Brain microvascular endothelial cell (primary cell): ENCODE measurements at regions not wholly inside any gene's neighbourhood (a gene's known extent, or its start where the extent isn't known, plus 50 kb on each side); places are given as distances from the start of the nearest gene placed in this dataset.
"Not testable (repeated sequence)": the region's sequence is repeated elsewhere in the genome, so short reads cannot be mapped to it uniquely, and the experiment has no call there.

Experiments used
- DNase-seq: peaks from one replicate; pipeline ENCODE4 v3.0.0-alpha.2; 2020
- H3K27ac ChIP-seq: fragments of 250-450 bp; sonication (Bioruptor Pico); 2 replicates; pipeline ENCODE4 v1.5.1; 2020; ENCODE audit warnings: mild to moderate bottlenecking, moderate library complexity
- H3K27me3 ChIP-seq: fragments of 250-450 bp; sonication (Bioruptor Pico); replicated peaks from 2 replicates; pipeline ENCODE4 v1.5.1; 2020; ENCODE audit warnings: mild to moderate bottlenecking
- H3K36me3 ChIP-seq: fragments of 250-450 bp; sonication (Bioruptor Pico); replicated peaks from 2 replicates; pipeline ENCODE4 v1.5.1; 2020; ENCODE audit warnings: mild to moderate bottlenecking
- H3K4me3 ChIP-seq: 2 replicates; pipeline ENCODE4 v1.5.1; 2011; ENCODE audit warnings: low read depth, mild to moderate bottlenecking, control low read depth, low read length, moderate library complexity
- in situ Hi-C: cut with HindIII; loops from 2 replicates; pipeline ENCODE4 v1.10.0; 2017; ENCODE audit warnings: low sequenced_read_pairs, low pct_ligation_motif_present

DNA sequence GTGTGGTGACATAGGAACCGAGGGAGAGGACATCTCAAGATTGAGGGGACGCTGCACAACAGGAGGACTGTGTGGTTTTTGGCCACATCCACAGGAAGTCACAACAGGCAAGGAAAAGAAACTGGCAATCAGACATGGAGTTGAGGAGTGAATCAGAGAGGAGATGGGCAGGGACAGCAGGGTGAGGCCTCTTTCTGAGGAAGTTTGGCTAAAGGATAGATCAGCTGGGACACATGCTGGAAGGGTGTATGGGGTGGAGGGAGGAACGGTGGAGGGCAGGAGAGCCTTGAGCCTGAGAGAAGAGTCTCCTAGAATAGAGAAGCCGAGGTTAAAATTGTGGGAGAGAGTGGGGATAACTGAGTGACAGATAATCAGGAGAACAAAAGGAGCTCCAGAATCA, 75.1 kb upstream of the CIDEA start:
- H3K27ac ChIP-seq, H3K4me3 ChIP-seq, DNase-seq, H3K27me3 ChIP-seq, in situ Hi-C loops, H3K36me3 ChIP-seq: not testable (repeated sequence)

DNA sequence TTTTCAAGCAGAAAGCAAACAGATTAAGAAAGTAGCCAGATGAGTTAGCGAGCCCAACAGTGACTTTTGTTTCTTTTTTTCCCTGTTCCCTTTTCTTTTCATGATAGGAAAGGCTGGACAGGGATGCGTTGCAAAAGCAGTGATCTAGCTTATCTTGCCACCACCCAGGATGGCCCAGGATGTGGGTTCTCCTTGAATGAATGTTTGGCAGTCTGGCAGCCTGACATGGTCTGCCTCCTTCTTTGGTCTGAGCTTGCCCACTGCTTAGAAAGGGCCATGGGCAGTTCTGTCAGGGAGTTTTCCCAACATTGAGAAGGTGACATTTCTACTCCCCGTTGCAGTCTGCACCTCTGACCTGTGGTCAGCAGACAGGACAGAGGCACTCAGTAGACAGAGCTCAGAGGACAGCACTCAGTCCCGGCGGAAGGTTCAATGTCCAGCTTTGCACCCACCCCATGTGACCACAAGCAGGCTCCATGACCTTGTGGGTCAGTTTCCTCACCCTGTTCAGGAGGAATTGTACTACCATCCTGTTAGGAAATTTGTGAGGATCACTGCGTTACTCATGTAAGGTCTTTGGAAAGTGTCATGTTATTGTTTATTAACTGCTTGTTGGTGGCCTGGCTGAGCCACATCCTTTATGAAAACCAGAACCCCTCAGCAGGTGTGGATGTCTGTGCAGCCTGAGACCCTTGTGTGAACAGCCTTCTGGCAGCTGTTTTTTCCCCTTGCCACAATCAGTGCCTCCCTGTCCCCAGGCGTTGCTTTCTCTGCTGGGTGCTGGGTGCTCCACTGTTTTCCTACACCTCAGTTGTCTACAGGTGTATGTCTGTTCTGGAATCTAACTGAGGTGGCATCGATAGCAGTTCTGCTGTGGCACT, 74.2 kb upstream of the CIDEA start:
- DNase-seq, H3K4me3 ChIP-seq, H3K27ac ChIP-seq, H3K36me3 ChIP-seq, H3K27me3 ChIP-seq, in situ Hi-C loops: not testable (repeated sequence)

DNA sequence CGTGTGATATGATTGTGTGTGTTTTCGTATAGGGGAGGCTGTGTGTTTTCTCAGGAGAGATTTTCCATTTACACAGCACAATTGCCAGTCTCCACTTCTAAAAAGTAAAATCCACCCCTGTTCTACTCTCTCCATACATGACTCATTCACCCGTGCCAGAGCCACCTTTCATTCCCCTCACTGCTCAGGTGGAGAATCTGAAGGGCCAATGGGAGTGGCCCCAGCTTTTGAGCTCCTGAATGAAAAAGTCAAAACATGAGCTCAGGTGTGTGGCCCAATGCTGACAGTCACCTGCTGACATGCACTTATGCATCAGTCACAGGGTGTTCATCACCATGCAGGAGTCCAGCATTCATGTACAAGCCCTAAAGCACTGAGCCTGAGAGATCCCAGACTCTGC, 55.4 kb upstream of the CIDEA start:
- DNase-seq, in situ Hi-C loops: not testable (repeated sequence)

DNA sequence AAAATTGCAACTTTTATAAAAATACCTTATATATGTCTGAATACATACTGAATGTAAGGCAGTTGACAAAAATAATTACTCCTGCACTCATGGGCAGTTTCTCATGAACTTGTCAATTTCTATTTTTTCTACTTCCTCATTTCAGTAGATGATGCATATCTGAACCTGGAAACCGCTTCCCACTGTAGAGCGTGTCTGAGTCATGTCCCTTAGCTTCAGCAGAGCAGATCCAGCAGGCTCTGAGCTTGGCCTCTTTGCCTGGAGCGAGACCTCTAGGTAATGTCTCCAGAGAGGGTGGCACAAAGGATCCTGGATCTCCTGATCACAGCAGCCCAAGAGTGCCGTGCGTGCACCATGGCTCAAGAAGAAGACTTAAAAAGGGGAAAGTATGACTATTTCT, 54.0 kb upstream of the CIDEA start:
- DNase-seq, result peak; percentile 2
- H3K27ac ChIP-seq, H3K27me3 ChIP-seq, in situ Hi-C loops, H3K36me3 ChIP-seq, H3K4me3 ChIP-seq: not testable (repeated sequence)

More for the DNA sequence above, 55.4 kb upstream of the CIDEA start:
- H3K27ac ChIP-seq, H3K27me3 ChIP-seq, H3K4me3 ChIP-seq, H3K36me3 ChIP-seq: not testable (repeated sequence)
